ENCODE measurements at regions not wholly inside any gene's neighbourhood (a gene's known extent, or its start where the extent isn't known, plus 50 kb on each side); places are given as distances from the start of the nearest gene placed in this dataset.

GRCh38 chr1:54474310-54475251, 68.4 kb upstream of the SSBP3 start:
- ATAC-seq (peak; percentile 71), FAIRE-seq (no peak), DNase-seq (ENCODE audit: extremely low read depth in 1 of 4, low spot score in 3 of 4) (peak; percentile 50 to 94 (median 78))
- no peaks in the 10 kb centered on the region for H3K9me3 ChIP-seq (replicated peaks; ENCODE audit: control insufficient read depth, insufficient read depth, low read depth, low read length)
- H3K4me1 ChIP-seq (replicated peaks in 1 of 2; ENCODE audit: control insufficient read depth in 2 of 2, insufficient read depth in 2 of 2, low read length in 2 of 2), result peaks cover 21 to 22% of the 10 kb centered on the region in 2 experiments
- H3K79me2 ChIP-seq (ENCODE audit: control insufficient read depth, insufficient read depth, low read length), result no peaks in the 10 kb centered on the region
- ChIA-PET CTCF (ENCODE audit: low intra/inter-chr PET ratio) (no interaction called here), POLR2A (interaction anchor here (0.7 to 0.9 kb wide), 3 partner anchors 9 to 138 kb away, joined by 3 to 5 read pairs (median 3); no protein-coding TSS in a partner anchor)
- no peaks in the 10 kb centered on the region for H4K20me1 ChIP-seq (replicated peaks; ENCODE audit: control insufficient read depth, insufficient read depth, low read length)
- in situ Hi-C loops (cut with MboI) (loop anchor here (25.0 kb wide), 1 partner anchor 162 kb away; no protein-coding TSS in a partner anchor), intact Hi-C loops (cut with micrococcal nuclease) (no loop called here)
- 47% methylated on average over 23 of the region's 47 CpGs for WGBS (ENCODE audit: insufficient coverage, low coverage, missing lambda C conversion rate)
- no peak overlapping the region for H3K4me3 ChIP-seq
- no TSS peak for BruUV-seq (replicated peaks)
- H3K9me1 ChIP-seq (ENCODE audit: control insufficient read depth, insufficient read depth, low read length), result no peaks in the 10 kb centered on the region
- H3K36me3 ChIP-seq (ENCODE audit: control insufficient read depth, insufficient read depth, low read length), result no peaks in the 10 kb centered on the region
- no peaks in the 10 kb centered on the region for H3K27me3 ChIP-seq (ENCODE audit: control insufficient read depth in 2 of 2, insufficient read depth in 2 of 2, low read length in 2 of 2)
- H3K4me2 ChIP-seq (ENCODE audit: insufficient read depth, low read length), result no peak overlapping the region; the same call in 1 of the 2 replicates
- 0 out of 4 replicates have a peak overlapping the region, but pooled peaks have one; percentile 1 to 13 for H3K9ac ChIP-seq (ENCODE audit: insufficient read depth in 1 of 2, low read depth in 2 of 2, low read length in 2 of 2)
- no peak overlapping the region for H3K27ac ChIP-seq (ENCODE audit: extremely low read depth, low read depth, low read length)
- H2AFZ ChIP-seq (ENCODE audit: low read depth, low read length), result no peak overlapping the region
- TF ChIP-seq, protein P1, sequence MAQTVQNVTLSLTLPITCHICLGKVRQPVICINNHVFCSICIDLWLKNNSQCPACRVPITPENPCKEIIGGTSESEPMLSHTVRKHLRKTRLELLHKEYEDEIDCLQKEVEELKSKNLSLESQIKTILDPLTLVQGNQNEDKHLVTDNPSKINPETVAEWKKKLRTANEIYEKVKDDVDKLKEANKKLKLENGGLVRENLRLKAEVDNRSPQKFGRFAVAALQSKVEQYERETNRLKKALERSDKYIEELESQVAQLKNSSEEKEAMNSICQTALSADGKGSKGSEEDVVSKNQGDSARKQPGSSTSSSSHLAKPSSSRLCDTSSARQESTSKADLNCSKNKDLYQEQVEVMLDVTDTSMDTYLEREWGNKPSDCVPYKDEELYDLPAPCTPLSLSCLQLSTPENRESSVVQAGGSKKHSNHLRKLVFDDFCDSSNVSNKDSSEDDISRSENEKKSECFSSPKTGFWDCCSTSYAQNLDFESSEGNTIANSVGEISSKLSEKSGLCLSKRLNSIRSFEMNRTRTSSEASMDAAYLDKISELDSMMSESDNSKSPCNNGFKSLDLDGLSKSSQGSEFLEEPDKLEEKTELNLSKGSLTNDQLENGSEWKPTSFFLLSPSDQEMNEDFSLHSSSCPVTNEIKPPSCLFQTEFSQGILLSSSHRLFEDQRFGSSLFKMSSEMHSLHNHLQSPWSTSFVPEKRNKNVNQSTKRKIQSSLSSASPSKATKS (CRISPR knock-in tag; IDR thresholded peaks at IDR 0.05), result no peak
- TF ChIP-seq NCOA1 (IDR thresholded peaks at IDR 0.05; ENCODE audit: low read depth) (no peak), ZSCAN32 (CRISPR knock-in tag; IDR thresholded peaks at IDR 0.05) (no peak), CHD4 (IDR thresholded peaks at IDR 0.05; ENCODE audit: insufficient read depth, insufficient replicate concordance, low read depth, low read length, poor library complexity, severe bottlenecking) (no peak), ELK1 (CRISPR knock-in tag; IDR thresholded peaks at IDR 0.05) (no peak), SMAD4 (CRISPR knock-in tag; conservative IDR thresholded peaks at IDR 0.05) (no peak), GABPA (tag; conservative IDR thresholded peaks at IDR 0.05; ENCODE audit: low read depth) (0 out of 2 replicates have a peak, but pooled peaks have one; percentile 16), NEUROD1 (IDR thresholded peaks at IDR 0.05; ENCODE audit: borderline replicate concordance, low read depth, low read length, partially characterized antibody) (no peak), ZNF174 (CRISPR knock-in tag; IDR thresholded peaks at IDR 0.05) (no peak), CXXC5 (CRISPR knock-in tag; IDR thresholded peaks at IDR 0.05) (0 out of 2 replicates have a peak, but pooled peaks have one; percentile 27), PPARD (CRISPR knock-in tag; IDR thresholded peaks at IDR 0.05) (no peak), SRSF3 (IDR thresholded peaks at IDR 0.05; ENCODE audit: insufficient read depth, low read length) (no peak), RBM15 (IDR thresholded peaks at IDR 0.05; ENCODE audit: insufficient read depth, low read length) (no peak), KDM5B (IDR thresholded peaks at IDR 0.05; ENCODE audit: insufficient replicate concordance, low read depth, low read length) (no peak)
- TF ChIP-seq, protein P2, sequence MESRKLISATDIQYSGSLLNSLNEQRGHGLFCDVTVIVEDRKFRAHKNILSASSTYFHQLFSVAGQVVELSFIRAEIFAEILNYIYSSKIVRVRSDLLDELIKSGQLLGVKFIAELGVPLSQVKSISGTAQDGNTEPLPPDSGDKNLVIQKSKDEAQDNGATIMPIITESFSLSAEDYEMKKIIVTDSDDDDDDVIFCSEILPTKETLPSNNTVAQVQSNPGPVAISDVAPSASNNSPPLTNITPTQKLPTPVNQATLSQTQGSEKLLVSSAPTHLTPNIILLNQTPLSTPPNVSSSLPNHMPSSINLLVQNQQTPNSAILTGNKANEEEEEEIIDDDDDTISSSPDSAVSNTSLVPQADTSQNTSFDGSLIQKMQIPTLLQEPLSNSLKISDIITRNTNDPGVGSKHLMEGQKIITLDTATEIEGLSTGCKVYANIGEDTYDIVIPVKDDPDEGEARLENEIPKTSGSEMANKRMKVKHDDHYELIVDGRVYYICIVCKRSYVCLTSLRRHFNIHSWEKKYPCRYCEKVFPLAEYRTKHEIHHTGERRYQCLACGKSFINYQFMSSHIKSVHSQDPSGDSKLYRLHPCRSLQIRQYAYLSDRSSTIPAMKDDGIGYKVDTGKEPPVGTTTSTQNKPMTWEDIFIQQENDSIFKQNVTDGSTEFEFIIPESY (CRISPR knock-in tag; IDR thresholded peaks at IDR 0.05), result peak; percentile 62; the same call in 1 of the 2 replicates

Data from K562 (cell line).